Renal cortex interstitium (tissue), 11 donors: ENCODE measurements at regions not wholly inside any gene's neighbourhood (a gene's known extent, or its start where the extent isn't known, plus 50 kb on each side); places are given as distances from the start of the nearest gene placed in this dataset.

Experiments
- DNase-seq, 11 donors: peaks; one replicate each; pipeline ENCODE4 v3.0.0-alpha.2; 2013; ENCODE audit warnings: low read depth in 9 of 11, low spot score in 4 of 11; ENCODE audit errors: extremely low read depth in 1 of 11

DNA sequence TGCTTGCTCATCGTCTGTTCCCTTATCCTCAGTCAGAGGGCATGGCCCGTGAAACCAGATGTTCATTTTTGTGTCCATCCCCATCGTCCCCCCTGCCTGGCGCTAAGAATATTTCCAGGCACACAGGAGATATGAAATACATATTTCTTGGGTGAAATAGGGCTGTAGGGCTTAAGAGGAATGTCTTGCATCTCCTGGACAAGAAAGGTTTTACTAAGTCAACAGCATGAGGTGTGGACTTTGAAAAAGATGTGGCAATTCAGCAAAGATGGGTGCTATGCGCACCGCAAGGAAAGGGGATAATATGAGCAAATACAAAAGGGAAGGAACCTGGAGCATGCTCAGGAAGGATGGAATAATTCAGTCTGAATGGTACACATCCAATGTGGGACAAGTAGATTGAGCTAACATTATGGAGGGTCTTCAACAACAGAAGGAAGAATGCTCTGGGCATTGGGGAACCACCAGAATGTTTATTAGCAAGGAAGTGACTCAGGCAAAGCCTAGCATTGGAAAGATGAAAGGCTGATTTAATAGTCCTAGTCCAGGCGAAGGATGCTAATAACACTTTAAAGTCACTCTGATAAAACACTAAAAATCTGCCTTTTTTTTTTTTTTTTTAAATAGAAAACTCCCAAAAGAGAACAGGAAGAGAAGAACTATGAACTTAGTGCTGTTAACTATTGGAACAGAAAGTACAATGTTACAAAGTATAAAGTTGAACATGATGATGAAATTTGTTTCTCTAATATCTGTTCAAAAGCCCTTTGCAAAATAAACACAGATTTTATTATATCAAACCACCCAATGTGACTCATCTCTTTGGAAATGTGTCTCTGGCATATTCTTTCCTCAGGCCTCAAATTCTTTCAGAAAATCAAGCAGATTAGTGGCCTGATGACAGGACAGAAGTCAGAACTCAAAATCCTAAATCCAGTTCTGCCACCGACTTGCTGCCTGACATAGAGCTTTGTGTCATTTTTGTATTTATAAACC lies 449.5 kb downstream of the BCAT1 start:
- no peak for DNase-seq

DNA sequence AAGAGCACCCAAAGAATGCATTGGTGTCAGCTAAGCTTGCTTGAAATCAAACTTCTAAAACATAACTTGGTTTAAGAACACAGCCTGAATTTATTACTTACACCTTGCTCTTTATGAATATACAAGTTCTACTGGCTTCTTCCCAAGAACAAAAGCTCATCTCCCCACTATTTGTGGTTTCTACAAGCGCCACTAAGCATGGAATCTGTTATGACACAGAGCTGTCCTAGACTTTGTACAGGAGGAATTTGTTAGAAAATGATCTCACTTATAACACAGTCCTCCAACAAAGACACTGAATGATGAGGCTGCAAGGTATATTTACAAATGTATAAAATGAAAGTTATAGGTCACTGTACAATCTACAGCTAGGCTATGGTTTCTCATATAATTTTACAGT lies 452.1 kb downstream of the BCAT1 start:
- no peak for DNase-seq

DNA sequence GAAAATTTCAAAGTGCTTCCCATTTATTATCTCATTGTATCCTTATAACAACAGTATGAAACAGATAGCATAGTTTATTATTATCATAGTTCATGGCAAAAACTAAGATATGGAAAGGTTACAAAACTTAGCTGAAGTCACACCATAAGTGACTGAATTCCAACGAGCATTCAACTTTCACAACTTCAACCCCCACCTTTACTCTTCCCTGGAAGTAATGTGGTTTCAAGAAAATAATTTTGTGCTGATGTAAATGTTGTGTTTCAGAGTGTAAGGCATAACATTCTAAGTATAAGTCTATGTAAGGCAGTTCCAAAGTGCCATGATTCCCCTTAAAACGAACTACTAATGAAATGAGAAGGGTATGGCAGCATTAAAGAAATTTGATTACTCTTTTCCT lies 454.5 kb downstream of the BCAT1 start:
- no peak for DNase-seq

DNA sequence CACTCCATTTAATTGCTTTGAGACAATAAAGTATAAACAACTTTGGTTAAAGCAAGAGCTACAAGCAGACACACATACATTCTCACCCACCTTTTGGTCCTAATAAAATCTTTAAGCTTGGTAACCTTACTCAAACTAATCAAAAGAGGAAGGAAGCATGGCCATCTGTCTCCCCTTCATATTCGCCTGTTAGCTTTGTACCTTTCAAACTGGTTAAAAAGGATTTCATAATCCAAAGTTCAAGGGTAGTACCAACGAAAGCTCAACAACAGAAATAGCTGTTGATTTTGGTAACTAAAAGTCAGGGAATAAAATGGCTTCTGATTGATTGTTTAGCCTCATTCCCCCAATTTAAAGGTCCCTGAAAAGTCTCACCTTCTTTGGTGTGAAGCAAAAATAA lies 456.9 kb downstream of the BCAT1 start:
- DNase-seq, result no peak

DNA sequence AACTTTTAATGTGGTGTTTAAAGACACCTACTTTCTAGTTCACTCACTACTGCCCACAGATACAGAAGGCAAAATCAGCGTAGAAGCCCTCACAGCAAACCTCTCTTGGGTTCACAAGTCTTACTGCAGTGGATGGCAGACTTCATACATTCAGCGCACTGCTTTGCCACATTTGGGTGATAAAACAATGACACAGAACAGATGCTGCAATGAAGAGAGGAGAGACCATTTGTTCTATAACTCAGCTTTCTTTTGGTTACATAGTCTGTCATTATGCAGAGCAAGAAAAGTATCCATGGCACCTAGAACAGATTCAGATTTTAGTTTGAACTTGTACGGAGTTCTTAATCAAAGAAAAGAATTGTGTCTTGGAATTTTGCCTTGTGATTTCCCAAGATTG lies 459.0 kb downstream of the BCAT1 start:
- DNase-seq, result no peak

DNA sequence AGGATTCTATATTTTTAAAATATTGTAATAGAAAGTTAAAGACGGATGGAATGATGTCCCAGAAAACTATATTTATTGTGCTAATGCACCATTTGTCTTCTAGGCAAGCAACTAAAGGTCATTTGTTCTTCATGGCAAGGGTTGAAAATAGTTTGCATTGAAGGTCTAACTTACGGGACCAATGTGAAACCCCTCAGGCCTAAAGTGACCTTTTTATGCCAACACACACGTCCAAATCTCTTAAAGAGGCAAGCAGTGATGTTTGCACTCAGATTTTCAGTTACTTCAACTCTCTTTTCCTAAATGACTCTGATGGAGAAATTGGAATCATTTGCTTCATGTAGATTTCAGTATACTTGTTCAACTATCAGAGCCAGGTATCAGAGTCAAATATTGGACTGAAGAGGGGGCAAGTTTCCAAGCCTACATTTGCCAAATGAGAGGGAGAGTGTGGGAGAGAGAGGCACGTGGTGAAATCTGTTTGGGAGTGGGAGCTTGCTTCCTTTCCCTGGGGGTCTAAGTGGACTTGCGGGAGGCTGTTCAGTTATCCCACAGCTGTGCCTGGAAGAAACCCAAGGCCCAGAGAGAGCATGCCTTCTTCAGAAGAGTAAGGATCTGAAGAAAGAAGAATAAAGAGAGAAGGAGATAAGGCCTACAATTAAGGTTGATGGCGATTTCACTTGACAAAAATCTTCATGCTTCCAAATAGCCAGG lies 459.8 kb downstream of the BCAT1 start:
- no peak for DNase-seq

DNA sequence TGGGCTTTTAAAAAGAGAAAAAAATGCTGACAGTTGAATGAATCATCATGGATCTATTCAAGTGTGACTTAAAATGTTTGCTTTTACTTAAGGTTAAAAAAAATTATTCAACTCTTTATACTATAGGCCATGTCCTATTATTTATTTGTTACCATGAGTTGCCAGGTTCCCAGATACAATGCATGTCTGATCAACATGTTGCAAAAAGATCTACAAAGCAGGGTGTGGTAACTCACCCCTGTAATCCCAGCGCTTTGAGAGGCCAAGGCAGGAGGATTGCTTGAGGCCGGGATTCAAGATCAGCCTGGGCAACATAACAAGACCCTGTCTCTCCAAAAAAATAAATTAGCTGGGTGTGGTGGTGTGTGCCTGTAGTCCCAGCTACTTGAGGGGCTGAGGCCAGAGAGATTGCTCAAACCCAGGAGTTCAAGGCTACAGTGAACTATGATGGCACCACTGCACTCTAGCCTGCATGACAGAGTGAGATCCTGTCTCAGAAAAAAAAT lies 460.8 kb downstream of the BCAT1 start:
- no peak for DNase-seq

DNA sequence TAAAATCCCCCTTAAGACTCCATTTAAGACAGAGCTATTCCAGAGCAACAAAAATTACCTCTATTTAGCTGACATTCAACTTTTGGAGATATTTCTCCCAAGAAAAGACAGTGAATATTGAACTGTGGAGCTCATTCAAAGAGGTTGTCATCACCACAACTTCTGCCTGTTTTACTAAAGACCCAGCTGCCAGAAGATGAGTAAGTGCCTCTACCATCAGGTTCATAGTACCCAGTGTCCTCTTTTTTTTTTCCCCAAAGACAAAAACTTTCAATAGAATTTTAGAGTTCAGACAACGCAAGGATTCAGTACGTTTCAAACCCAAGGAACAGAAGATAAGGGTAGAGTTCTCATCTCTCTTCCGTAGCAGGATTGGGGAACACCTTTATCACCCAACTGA lies 461.3 kb downstream of the BCAT1 start:
- no peak for DNase-seq

DNA sequence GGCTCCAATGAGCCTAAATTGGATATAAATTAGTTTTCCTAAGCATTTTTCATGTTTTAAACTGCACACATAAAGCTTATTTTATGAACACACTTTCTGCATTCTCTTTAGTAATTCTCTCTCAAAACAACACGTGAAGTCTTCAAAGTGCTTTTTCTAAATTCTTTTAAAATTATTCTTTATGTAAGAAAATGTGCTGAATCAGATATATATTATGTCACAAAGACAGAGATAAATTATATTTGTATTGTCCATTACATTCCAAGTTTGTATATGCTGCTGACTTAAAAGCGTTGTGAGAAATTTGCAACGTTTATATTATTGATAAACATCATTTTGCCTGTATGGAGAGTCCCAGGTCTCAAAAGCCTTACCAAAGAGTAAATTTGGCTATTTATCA lies 465.2 kb downstream of the BCAT1 start:
- no peak for DNase-seq

DNA sequence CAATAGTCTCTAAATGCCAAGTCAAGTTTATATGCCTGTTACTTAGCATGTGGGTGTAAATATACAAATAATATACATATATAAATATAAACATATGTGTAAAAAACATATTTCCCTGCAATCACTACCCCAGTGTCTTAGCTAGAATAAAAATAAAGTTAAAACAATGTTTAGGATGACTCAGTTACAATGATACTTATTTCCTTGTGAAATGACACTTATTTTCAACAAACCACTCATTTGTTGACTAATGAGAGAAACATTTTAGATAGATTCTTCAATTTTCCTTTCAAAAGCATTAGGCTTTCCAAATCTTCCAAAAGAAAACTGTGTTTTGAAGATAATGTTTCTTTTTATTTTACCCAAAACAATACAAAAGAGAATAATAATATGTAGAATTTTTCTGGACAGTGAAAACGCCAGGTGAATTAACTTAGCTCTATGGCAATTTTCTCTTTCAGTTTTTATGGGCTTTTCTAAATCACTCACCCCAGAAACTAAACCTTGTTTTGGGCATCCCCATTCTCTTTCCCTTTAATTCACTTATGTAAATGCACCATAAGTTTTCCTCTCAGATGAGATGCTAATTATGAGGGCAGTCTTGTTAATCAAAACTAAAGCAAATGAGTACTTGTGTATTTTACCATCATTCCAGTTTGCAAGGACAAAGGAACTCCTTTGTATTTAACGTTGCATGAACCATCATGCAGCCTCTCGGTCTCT lies 465.9 kb downstream of the BCAT1 start:
- no peak for DNase-seq

DNA sequence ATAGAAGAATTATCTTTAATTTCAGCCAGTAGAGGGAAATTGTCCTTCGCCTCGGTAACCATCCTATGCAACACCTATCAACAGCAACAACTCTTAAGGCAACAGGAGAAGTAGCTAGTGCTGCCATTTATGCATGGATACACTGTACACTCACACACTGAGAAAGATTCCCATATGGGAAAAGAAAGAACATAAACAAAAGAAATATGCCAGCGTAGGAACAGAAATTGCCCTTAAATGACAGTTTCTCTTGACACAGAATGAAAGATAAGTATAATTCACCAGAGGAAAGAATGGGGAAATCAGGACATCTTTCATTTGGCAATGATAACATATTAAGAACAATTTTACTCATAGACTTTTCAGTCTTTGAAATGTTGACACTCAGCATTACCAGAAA lies 466.9 kb downstream of the BCAT1 start:
- no peak for DNase-seq

DNA sequence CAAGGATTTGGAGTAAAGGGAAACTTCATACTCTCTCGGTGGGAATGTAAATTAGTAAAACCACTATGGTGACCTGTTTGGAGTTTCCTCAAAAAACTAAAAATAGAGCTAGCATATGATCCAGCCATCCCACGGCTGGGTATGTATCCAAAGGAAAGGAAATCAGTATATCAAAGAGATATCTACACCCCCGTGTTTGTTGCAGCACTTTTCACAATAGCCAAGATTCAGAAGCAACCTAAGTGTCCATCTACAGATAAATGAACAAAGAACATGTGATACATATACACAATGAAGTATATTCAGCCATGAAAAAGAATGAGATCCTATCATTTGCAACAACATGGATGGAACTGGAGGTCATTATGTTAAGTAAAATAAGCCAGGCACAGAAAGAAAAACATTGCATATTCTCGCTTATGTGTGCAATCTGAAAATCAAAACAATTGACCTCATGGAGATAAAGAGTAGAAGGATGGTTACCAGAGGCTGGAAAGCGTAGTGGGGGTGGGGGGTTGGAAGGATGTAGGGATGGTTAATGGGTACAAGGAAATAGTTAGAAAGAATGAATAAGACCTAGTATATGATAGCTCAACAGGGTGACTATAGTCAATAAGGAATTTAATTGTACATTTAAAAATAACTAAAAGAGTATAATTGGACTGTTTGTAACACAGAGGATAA lies 468.0 kb downstream of the BCAT1 start:
- DNase-seq, result no peak

DNA sequence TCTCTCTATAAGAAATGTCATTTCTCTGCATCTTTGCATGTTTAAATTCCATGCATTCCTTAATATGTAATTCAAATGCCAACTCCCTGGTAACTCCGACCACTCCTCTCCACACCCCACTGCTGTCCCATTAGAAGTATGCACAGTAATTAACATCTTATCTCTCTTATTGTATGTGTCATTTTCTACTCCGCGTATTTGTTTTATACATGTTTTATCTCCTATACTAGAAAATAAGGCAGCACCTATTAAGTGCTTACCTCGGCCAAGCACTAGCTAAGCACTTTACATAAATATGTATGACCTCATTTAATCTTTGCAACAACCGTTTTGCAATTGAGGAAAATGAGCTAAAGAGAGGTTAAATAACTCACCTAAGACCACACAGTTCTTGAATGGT lies 469.8 kb downstream of the BCAT1 start:
- DNase-seq, result no peak

DNA sequence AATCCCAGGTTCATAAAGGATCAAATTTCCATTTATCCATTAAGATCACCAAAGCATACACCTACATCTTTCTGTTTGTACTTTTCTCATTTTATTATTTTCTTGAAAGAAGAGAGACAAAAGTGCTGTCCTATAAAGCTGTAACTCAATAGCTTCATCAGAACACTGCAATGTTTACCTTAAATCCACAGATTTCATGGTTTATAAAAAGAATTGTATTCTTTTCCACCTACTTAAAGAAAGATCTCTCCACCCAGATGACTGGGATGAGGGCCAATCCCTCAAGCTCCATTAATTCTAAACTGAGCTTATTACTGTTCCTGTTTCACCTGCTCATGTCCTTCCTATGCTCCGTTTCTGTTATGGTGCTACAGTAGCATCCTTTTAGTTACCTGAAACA lies 470.6 kb downstream of the BCAT1 start:
- no peak for DNase-seq

DNA sequence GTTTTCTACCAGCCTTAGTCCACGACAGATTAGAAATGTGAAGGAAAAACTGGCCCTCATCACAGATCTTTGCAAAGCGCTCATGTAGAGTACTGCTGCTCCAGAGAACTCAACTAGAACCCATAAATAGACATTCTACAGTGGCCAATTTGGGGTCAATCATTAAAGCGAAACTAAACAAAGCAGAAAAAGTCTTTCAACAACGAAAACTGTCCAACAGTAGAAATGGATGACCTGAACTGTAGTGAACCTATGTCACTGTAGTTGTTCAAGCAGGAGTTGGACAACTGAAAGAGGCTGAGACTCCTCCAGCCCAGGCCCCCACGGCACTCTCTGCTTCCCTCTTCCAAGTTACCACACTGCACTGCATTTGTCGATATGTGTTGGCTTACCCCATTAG lies 472.6 kb downstream of the BCAT1 start:
- DNase-seq, result no peak

DNA sequence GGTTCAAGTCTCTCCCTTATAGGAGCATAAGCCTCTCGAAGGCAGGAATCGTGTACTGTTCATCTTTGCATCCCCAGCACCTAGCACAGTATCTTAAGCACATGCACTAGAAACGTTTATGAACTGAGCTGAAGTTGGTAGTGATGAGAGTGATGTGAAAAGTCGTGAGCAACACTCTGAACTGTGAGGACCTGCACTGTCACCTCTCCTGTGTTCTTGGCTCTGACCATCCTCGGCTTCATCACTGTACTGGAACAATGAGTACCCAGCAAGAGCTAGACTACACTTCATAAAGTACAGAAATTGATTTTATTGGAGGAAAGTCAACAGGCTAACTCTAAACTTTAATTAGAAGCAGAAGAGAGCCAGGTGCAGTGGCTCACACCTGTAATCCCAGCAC lies 473.6 kb downstream of the BCAT1 start:
- DNase-seq, result no peak

DNA sequence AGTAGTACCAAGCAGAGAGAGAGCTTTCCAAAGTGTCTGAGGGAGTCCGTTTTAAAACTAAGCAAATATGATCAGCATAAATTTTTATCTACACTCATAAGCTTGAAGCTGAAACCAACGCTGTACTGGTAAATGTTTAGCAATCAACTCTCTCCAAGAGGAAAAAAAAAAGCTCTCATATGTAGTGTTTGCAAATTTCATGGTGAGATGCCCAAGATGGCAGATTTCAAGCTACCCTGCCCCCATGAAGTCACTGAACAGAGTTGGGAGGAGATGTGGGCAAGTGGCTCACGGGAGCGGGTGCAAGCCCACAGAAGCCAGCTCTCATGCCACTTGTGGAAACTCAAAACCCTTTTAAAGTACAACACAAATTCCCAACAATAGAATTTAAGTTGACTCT lies 475.8 kb downstream of the BCAT1 start:
- DNase-seq, result no peak

DNA sequence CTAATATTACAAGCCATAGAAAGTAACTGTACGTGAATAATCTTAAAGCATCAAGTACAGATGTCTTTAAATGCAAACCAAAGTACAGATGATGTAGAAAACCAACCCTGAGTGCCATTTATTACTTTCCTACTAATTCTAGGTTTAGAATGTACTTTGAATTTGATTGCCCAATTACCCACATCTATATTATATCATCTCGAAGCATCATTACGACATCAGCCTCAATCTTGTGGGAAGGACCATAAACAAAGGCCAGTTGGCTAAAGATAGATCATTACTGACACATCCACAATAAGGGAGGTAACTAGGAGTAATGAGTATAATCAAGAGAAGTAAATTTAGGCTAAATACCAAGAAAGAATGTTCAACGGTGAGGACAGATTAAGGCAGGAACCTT lies 478.9 kb downstream of the BCAT1 start:
- DNase-seq, result no peak

DNA sequence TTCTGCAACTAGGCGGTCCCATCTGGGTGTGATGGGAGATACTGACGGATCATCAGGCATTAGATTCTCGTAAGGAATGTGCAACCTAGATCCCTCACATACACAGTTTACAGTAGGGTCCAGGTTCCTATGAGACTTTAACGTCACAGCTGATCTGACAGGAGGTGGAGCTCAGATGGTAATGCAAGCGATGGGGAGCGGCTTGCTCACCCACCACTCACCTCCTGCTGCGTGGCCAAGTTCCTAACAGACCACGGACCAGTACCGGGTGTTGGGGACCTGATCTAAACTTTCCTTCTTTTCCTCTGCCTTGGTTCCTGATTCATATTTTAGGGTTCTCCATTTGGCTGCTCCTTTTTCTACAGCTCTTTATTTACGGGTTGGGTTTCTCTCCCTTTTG lies 479.8 kb downstream of the BCAT1 start:
- DNase-seq, result no peak
